ENCODE measurements at regions not wholly inside any gene's neighbourhood (a gene's known extent, or its start where the extent isn't known, plus 50 kb on each side); places are given as distances from the start of the nearest gene placed in this dataset.
A peak's percentile ranks its signal among the peaks of the same experiment; 100 is the strongest.

- H3K27ac Mint-ChIP-seq = no peak overlapping the region
- H3K27me3 ChIP-seq (ENCODE audit: control insufficient read depth, insufficient read depth, low read length) = no peaks in the 10 kb centered on the region
- H3K4me3 Mint-ChIP-seq = no peak overlapping the region
- no peaks in the 10 kb centered on the region for H3K36me3 Mint-ChIP-seq
- H3K4me3 ChIP-seq (ENCODE audit: low read depth, low read length) = no peak overlapping the region
- H3K4me1 ChIP-seq (ENCODE audit: control insufficient read depth, insufficient read depth, low read length, poor library complexity, severe bottlenecking) = no peaks in the 10 kb centered on the region
- ATAC-seq (ENCODE audit: low read depth in 2 of 2) = no peak
- no peaks in the 10 kb centered on the region for H3K4me1 Mint-ChIP-seq
- H3K9me3 Mint-ChIP-seq = peaks cover 0 to 4% (median 0%) of the 10 kb centered on the region in 7 donors
- H3K9me3 ChIP-seq (ENCODE audit: control insufficient read depth in 2 of 2, low read length in 2 of 2) = no peaks in the 10 kb centered on the region
- no peaks in the 10 kb centered on the region for H3K27me3 Mint-ChIP-seq
- H3K27ac ChIP-seq (ENCODE audit: insufficient read depth, low read length, poor library complexity, severe bottlenecking) = no peak overlapping the region
- no peak for DNase-seq
- H3K36me3 ChIP-seq (ENCODE audit: control insufficient read depth, insufficient read depth, low read length) = no peaks in the 10 kb centered on the region
Observed at GRCh38 chr15:35973029-35973428, 427.1 kb upstream of the DPH6 start.

- no peaks in the 10 kb centered on the region for H3K4me1 ChIP-seq (ENCODE audit: control insufficient read depth, insufficient read depth, low read length, poor library complexity, severe bottlenecking)
Observed at GRCh38 chr15:35974052-35974451, 428.1 kb upstream of the DPH6 start.

GRCh38 chr15:35975941-35976340, 430.0 kb upstream of the DPH6 start:
- H3K4me3 ChIP-seq (ENCODE audit: low read depth, low read length) = no peak overlapping the region
- H3K27me3 Mint-ChIP-seq = no peaks in the 10 kb centered on the region
- H3K36me3 Mint-ChIP-seq = no peaks in the 10 kb centered on the region
- no peaks in the 10 kb centered on the region for H3K36me3 ChIP-seq (ENCODE audit: control insufficient read depth, insufficient read depth, low read length)
- H3K27ac ChIP-seq (ENCODE audit: insufficient read depth, low read length, poor library complexity, severe bottlenecking) = no peak overlapping the region
- H3K27ac Mint-ChIP-seq = no peak overlapping the region
- no peaks in the 10 kb centered on the region for H3K9me3 ChIP-seq (ENCODE audit: control insufficient read depth in 2 of 2, low read length in 2 of 2)
- ATAC-seq (ENCODE audit: low read depth in 2 of 2) = no peak
- no peaks in the 10 kb centered on the region for H3K27me3 ChIP-seq (ENCODE audit: control insufficient read depth, insufficient read depth, low read length)
- no peaks in the 10 kb centered on the region for H3K4me1 Mint-ChIP-seq
- peaks cover 0 to 2% (median 0%) of the 10 kb centered on the region in 7 donors for H3K9me3 Mint-ChIP-seq
- no peak for DNase-seq
- no peaks in the 10 kb centered on the region for H3K4me1 ChIP-seq (ENCODE audit: control insufficient read depth, insufficient read depth, low read length, poor library complexity, severe bottlenecking)
- no peak overlapping the region for H3K4me3 Mint-ChIP-seq

More at GRCh38 chr15:35974052-35974451, 428.1 kb upstream of the DPH6 start:
- DNase-seq (no peak), ATAC-seq (ENCODE audit: low read depth in 2 of 2) (no peak)
- Histone ChIP-seq H3K4me3 (ENCODE audit: low read depth, low read length) (no peak overlapping the region), H3K9me3 (ENCODE audit: control insufficient read depth in 2 of 2, low read length in 2 of 2) (no peaks in the 10 kb centered on the region), H3K27me3 (ENCODE audit: control insufficient read depth, insufficient read depth, low read length) (no peaks in the 10 kb centered on the region), H3K36me3 (ENCODE audit: control insufficient read depth, insufficient read depth, low read length) (no peaks in the 10 kb centered on the region), H3K27ac (ENCODE audit: insufficient read depth, low read length, poor library complexity, severe bottlenecking) (no peak overlapping the region)
- no peak overlapping the region for H3K4me3 Mint-ChIP-seq
- H3K27me3 Mint-ChIP-seq = no peaks in the 10 kb centered on the region
- peaks cover 0 to 4% (median 0%) of the 10 kb centered on the region in 7 donors for H3K9me3 Mint-ChIP-seq
- H3K27ac Mint-ChIP-seq = peak overlapping the region in 1 of 3 donors; percentile 17
- no peaks in the 10 kb centered on the region for H3K36me3 Mint-ChIP-seq
- no peaks in the 10 kb centered on the region for H3K4me1 Mint-ChIP-seq

- H3K36me3 Mint-ChIP-seq = no peaks in the 10 kb centered on the region
- Histone ChIP-seq H3K27me3 (ENCODE audit: control insufficient read depth, insufficient read depth, low read length) (no peaks in the 10 kb centered on the region), H3K4me3 (ENCODE audit: low read depth, low read length) (no peak overlapping the region), H3K9me3 (ENCODE audit: control insufficient read depth in 2 of 2, low read length in 2 of 2) (no peaks in the 10 kb centered on the region), H3K36me3 (ENCODE audit: control insufficient read depth, insufficient read depth, low read length) (no peaks in the 10 kb centered on the region), H3K27ac (ENCODE audit: insufficient read depth, low read length, poor library complexity, severe bottlenecking) (no peak overlapping the region), H3K4me1 (ENCODE audit: control insufficient read depth, insufficient read depth, low read length, poor library complexity, severe bottlenecking) (no peaks in the 10 kb centered on the region)
- no peak for ATAC-seq (ENCODE audit: low read depth in 2 of 2)
- no peak for DNase-seq
- H3K27me3 Mint-ChIP-seq = no peaks in the 10 kb centered on the region
- H3K4me1 Mint-ChIP-seq = no peaks in the 10 kb centered on the region
- no peak overlapping the region for H3K4me3 Mint-ChIP-seq
- peaks cover 0 to 4% (median 0%) of the 10 kb centered on the region in 7 donors for H3K9me3 Mint-ChIP-seq
- no peak overlapping the region for H3K27ac Mint-ChIP-seq
Observed at GRCh38 chr15:35979608-35980007, 433.6 kb upstream of the DPH6 start.

- Histone ChIP-seq H3K4me1 (ENCODE audit: control insufficient read depth, insufficient read depth, low read length, poor library complexity, severe bottlenecking) (no peaks in the 10 kb centered on the region), H3K27ac (ENCODE audit: insufficient read depth, low read length, poor library complexity, severe bottlenecking) (no peak overlapping the region), H3K9me3 (ENCODE audit: control insufficient read depth in 2 of 2, low read length in 2 of 2) (no peaks in the 10 kb centered on the region), H3K36me3 (ENCODE audit: control insufficient read depth, insufficient read depth, low read length) (no peaks in the 10 kb centered on the region), H3K27me3 (ENCODE audit: control insufficient read depth, insufficient read depth, low read length) (no peaks in the 10 kb centered on the region), H3K4me3 (ENCODE audit: low read depth, low read length) (no peak overlapping the region)
- Mint-ChIP-seq H3K4me1 (no peaks in the 10 kb centered on the region), H3K4me3 (no peak overlapping the region), H3K9me3 (peaks cover 0 to 4% (median 0%) of the 10 kb centered on the region in 7 donors), H3K27me3 (no peaks in the 10 kb centered on the region), H3K27ac (no peak overlapping the region), H3K36me3 (no peaks in the 10 kb centered on the region)
- DNase-seq (no peak), ATAC-seq (ENCODE audit: low read depth in 2 of 2) (no peak)
Observed at GRCh38 chr15:35980719-35981118, 434.8 kb upstream of the DPH6 start.

GRCh38 chr15:35986191-35986721, 440.3 kb upstream of the DPH6 start:
- Mint-ChIP-seq H3K27ac (no peak overlapping the region), H3K27me3 (no peaks in the 10 kb centered on the region), H3K4me1 (no peaks in the 10 kb centered on the region), H3K4me3 (no peak overlapping the region), H3K36me3 (no peaks in the 10 kb centered on the region), H3K9me3 (peaks cover 0 to 13% (median 2%) of the 10 kb centered on the region in 7 donors)
- Histone ChIP-seq H3K27ac (ENCODE audit: insufficient read depth, low read length, poor library complexity, severe bottlenecking) (no peak overlapping the region), H3K36me3 (ENCODE audit: control insufficient read depth, insufficient read depth, low read length) (no peaks in the 10 kb centered on the region), H3K9me3 (ENCODE audit: control insufficient read depth in 2 of 2, low read length in 2 of 2) (no peaks in the 10 kb centered on the region), H3K4me3 (ENCODE audit: low read depth, low read length) (no peak overlapping the region), H3K27me3 (ENCODE audit: control insufficient read depth, insufficient read depth, low read length) (no peaks in the 10 kb centered on the region), H3K4me1 (ENCODE audit: control insufficient read depth, insufficient read depth, low read length, poor library complexity, severe bottlenecking) (no peaks in the 10 kb centered on the region)
- no peak for DNase-seq
- no peak for ATAC-seq (ENCODE audit: low read depth in 2 of 2)

- H3K4me1 Mint-ChIP-seq = no peaks in the 10 kb centered on the region
- peaks cover 0 to 13% (median 2%) of the 10 kb centered on the region in 7 donors for H3K9me3 Mint-ChIP-seq
- H3K4me3 ChIP-seq (ENCODE audit: low read depth, low read length) = no peak overlapping the region
- H3K27ac Mint-ChIP-seq = no peak overlapping the region
- H3K36me3 ChIP-seq (ENCODE audit: control insufficient read depth, insufficient read depth, low read length) = no peaks in the 10 kb centered on the region
- H3K27me3 Mint-ChIP-seq = no peaks in the 10 kb centered on the region
- H3K27me3 ChIP-seq (ENCODE audit: control insufficient read depth, insufficient read depth, low read length) = no peaks in the 10 kb centered on the region
- ATAC-seq (ENCODE audit: low read depth in 2 of 2) (no peak), DNase-seq (no peak)
- no peaks in the 10 kb centered on the region for H3K36me3 Mint-ChIP-seq
- no peaks in the 10 kb centered on the region for H3K9me3 ChIP-seq (ENCODE audit: control insufficient read depth in 2 of 2, low read length in 2 of 2)
- no peaks in the 10 kb centered on the region for H3K4me1 ChIP-seq (ENCODE audit: control insufficient read depth, insufficient read depth, low read length, poor library complexity, severe bottlenecking)
- H3K4me3 Mint-ChIP-seq = no peak overlapping the region
- no peak overlapping the region for H3K27ac ChIP-seq (ENCODE audit: insufficient read depth, low read length, poor library complexity, severe bottlenecking)
Observed at GRCh38 chr15:35987056-35987455, 441.1 kb upstream of the DPH6 start.

GRCh38 chr15:35991386-35991785, 445.4 kb upstream of the DPH6 start:
- Mint-ChIP-seq H3K27ac (no peak overlapping the region), H3K36me3 (no peaks in the 10 kb centered on the region), H3K4me3 (no peak overlapping the region), H3K4me1 (no peaks in the 10 kb centered on the region), H3K9me3 (peaks cover 0 to 9% (median 2%) of the 10 kb centered on the region in 7 donors), H3K27me3 (no peaks in the 10 kb centered on the region)
- no peaks in the 10 kb centered on the region for H3K9me3 ChIP-seq (ENCODE audit: control insufficient read depth in 2 of 2, low read length in 2 of 2)
- H3K27me3 ChIP-seq (ENCODE audit: control insufficient read depth, insufficient read depth, low read length) = no peaks in the 10 kb centered on the region
- no peaks in the 10 kb centered on the region for H3K36me3 ChIP-seq (ENCODE audit: control insufficient read depth, insufficient read depth, low read length)
- no peak overlapping the region for H3K4me3 ChIP-seq (ENCODE audit: low read depth, low read length)
- no peak for DNase-seq
- ATAC-seq (ENCODE audit: low read depth in 2 of 2) = no peak
- H3K27ac ChIP-seq (ENCODE audit: insufficient read depth, low read length, poor library complexity, severe bottlenecking) = no peak overlapping the region
- H3K4me1 ChIP-seq (ENCODE audit: control insufficient read depth, insufficient read depth, low read length, poor library complexity, severe bottlenecking) = no peaks in the 10 kb centered on the region

Measured in CD4-positive, CD25-positive, alpha-beta regulatory T cell (primary cell).